HG03060 (cell line): ENCODE measurements at regions not wholly inside any gene's neighbourhood (a gene's known extent, or its start where the extent isn't known, plus 50 kb on each side); places are given as distances from the start of the nearest gene placed in this dataset.
"Not testable (repeated sequence)": the region's sequence is repeated elsewhere in the genome, so short reads cannot be mapped to it uniquely, and the experiment has no call there.

Experiments
- ATAC-seq: cut with Tn5 transposase; IDR thresholded peaks from one replicate; pipeline ENCODE4 v1.9.1; 2021; ENCODE audit warnings: low read depth, moderate number of reproducible peaks; ENCODE audit not compliant: unreplicated experiment

- ATAC-seq = no peak
Observed at GRCh38 chr1:73859227-73859626, 338.7 kb downstream of the LRRIQ3 start.

GRCh38 chr1:73854527-73854926, 343.4 kb downstream of the LRRIQ3 start:
- ATAC-seq = no peak

- no peak for ATAC-seq
Observed at GRCh38 chr1:73842436-73842835, 355.5 kb downstream of the LRRIQ3 start.

GRCh38 chr1:73839922-73840321, 358.1 kb downstream of the LRRIQ3 start:
- no peak for ATAC-seq

GRCh38 chr1:73832276-73833181, 365.4 kb downstream of the LRRIQ3 start:
- ATAC-seq = no peak

GRCh38 chr1:73827283-73827682, 370.7 kb downstream of the LRRIQ3 start:
- not testable (repeated sequence) for ATAC-seq

GRCh38 chr1:73824065-73824464, 373.9 kb downstream of the LRRIQ3 start:
- no peak for ATAC-seq

GRCh38 chr1:73821520-73821919, 376.5 kb downstream of the LRRIQ3 start:
- peak; percentile 75 for ATAC-seq

- no peak for ATAC-seq
Observed at GRCh38 chr1:73820843-73821242, 377.1 kb downstream of the LRRIQ3 start.

GRCh38 chr1:73813716-73814115, 384.3 kb downstream of the LRRIQ3 start:
- ATAC-seq = no peak

- no peak for ATAC-seq
Observed at GRCh38 chr1:73813236-73813635, 384.7 kb downstream of the LRRIQ3 start.

- no peak for ATAC-seq
Observed at GRCh38 chr1:73811798-73812197, 386.2 kb downstream of the LRRIQ3 start.

- ATAC-seq = no peak
Observed at GRCh38 chr1:73804935-73805334, 393.0 kb downstream of the LRRIQ3 start.

GRCh38 chr1:73803380-73803779, 394.6 kb downstream of the LRRIQ3 start:
- ATAC-seq = no peak

GRCh38 chr1:73801912-73802429, 396.0 kb downstream of the LRRIQ3 start:
- ATAC-seq = no peak

GRCh38 chr1:73800376-73800775, 397.6 kb downstream of the LRRIQ3 start:
- ATAC-seq = no peak

GRCh38 chr1:73789965-73790364, 408.0 kb downstream of the LRRIQ3 start:
- ATAC-seq = no peak

GRCh38 chr1:73784026-73784425, 413.9 kb downstream of the LRRIQ3 start:
- ATAC-seq = no peak

GRCh38 chr1:73783352-73783751, 414.6 kb downstream of the LRRIQ3 start:
- no peak for ATAC-seq

- no peak for ATAC-seq
Observed at GRCh38 chr1:73782901-73783300, 415.1 kb downstream of the LRRIQ3 start.

- no peak for ATAC-seq
Observed at GRCh38 chr1:73781251-73781650, 416.7 kb downstream of the LRRIQ3 start.

- ATAC-seq = no peak
Observed at GRCh38 chr1:73778471-73778870, 419.5 kb downstream of the LRRIQ3 start.
